HCT116 (cell line): ENCODE measurements at regions not wholly inside any gene's neighbourhood (a gene's known extent, or its start where the extent isn't known, plus 50 kb on each side); places are given as distances from the start of the nearest gene placed in this dataset.

ENCODE experiments used
- ATAC-seq: fragments of 200-7000 bp; cut with Tn5 transposase; 2 replicates; pipeline ENCODE4 v1.9.1; 2020; ENCODE audit warnings: mild to moderate bottlenecking, moderate library complexity
- BruUV-seq: library from RNA; stranded (reverse); fragments of 400-500 nt; replicated peaks from 2 replicates; lab custom pipeline; 2021; lab: Mats Ljungman, UMichigan
- CTCF ChIA-PET: fragments of 300-600 bp; sonication (Branson Sonifier 250); formaldehyde crosslinking; loops from one replicate; lab custom pipeline; 2021; ENCODE audit warnings: antibody characterized with exemption; lab: Charles Lee
- POLR2A ChIA-PET: fragments of 300-600, 350-600 bp; sonication (Branson Sonifier 250); formaldehyde crosslinking; loops from one replicate; lab custom pipeline; 2021; ENCODE audit warnings: antibody characterized with exemption; lab: Charles Lee
- RAD21 ChIA-PET, 2 experiments: fragments of 300-600 bp; sonication (Branson Sonifier 250); formaldehyde crosslinking; loops; one replicate each; lab custom pipeline; 2023; ENCODE audit warnings: low total read pairs in 2 of 2; ENCODE audit not compliant: uncharacterized antibody in 2 of 2, unreplicated experiment in 2 of 2, low non-redundant PET in 1 of 2; lab: Charles Lee
- DNase-seq: peaks from one replicate; pipeline ENCODE4 v3.0.0-alpha.2; 2010; ENCODE audit warnings: low read depth, low spot score
- H2AFZ ChIP-seq: fragments of 200-600 bp; shearing (Covaris generic), sonication (generic); 2 replicates; pipeline ENCODE4 v1.6.1; 2017; ENCODE audit warnings: low read depth, mixed run types, mixed read lengths, antibody characterized with exemption, low read length; ENCODE audit not compliant: poor library complexity, severe bottlenecking
- H3K27ac ChIP-seq: 2 replicates; pipeline ENCODE4 v1.5.1; 2012; ENCODE audit warnings: low read depth, low read length
- H3K27me3 ChIP-seq: fragments of 200-600 bp; sonication (generic); 2 replicates; pipeline ENCODE4 v1.6.1; 2016; ENCODE audit warnings: mixed run types, low read length, mixed read lengths; ENCODE audit not compliant: insufficient read depth
- H3K36me3 ChIP-seq, 2 experiments: fragments of 200-500 bp in 1 of 2; fragments of 200-600 bp in 1 of 2; sonication (Bioruptor generic) in 1 of 2; sonication (generic) in 1 of 2; 2 replicates each; pipeline versions ENCODE4 v1.5.1 to v1.6.1; 2014 to 2016; ENCODE audit warnings: low read length in 2 of 2, inconsistent platforms in 1 of 2, mixed read lengths in 1 of 2, mixed run types in 1 of 2; ENCODE audit not compliant: insufficient read depth in 2 of 2, control insufficient read depth in 1 of 2
- H3K4me1 ChIP-seq, 2 experiments: fragments of 200-600 bp in 1 of 2; sonication (generic) in 1 of 2; 2 replicates each; pipeline versions ENCODE4 v1.5.1 to v1.6.1; 2012 to 2017; ENCODE audit warnings: low read length in 2 of 2, inconsistent platforms in 1 of 2, mild to moderate bottlenecking in 1 of 2, mixed read lengths in 1 of 2, mixed run types in 1 of 2, moderate library complexity in 1 of 2; ENCODE audit not compliant: insufficient read depth in 2 of 2, control insufficient read depth in 1 of 2
- H3K4me2 ChIP-seq: fragments of 200-600 bp; sonication (generic); 2 replicates; pipeline ENCODE4 v1.6.1; 2017; ENCODE audit warnings: mixed run types, low read length, mixed read lengths
- H3K4me3 ChIP-seq, 2 experiments: fragments of 200-600 bp in 1 of 2; sonication (generic) in 1 of 2; replicated peaks in 1 of 2; 2 replicates each; pipeline ENCODE4 v1.5.1; 2011 to 2016; ENCODE audit warnings: low read length in 2 of 2, control low read depth in 1 of 2, low read depth in 1 of 2, mild to moderate bottlenecking in 1 of 2, mixed read lengths in 1 of 2, mixed run types in 1 of 2
- H3K79me2 ChIP-seq: fragments of 200-600 bp; sonication (generic); 2 replicates; pipeline ENCODE4 v1.6.1; 2017; ENCODE audit warnings: mild to moderate bottlenecking, mixed run types, low read length, moderate library complexity, mixed read lengths; ENCODE audit not compliant: insufficient read depth
- H3K9ac ChIP-seq: fragments of 200-600 bp; sonication (generic); 2 replicates; pipeline ENCODE4 v1.6.1; 2016; ENCODE audit warnings: low read length, mixed read lengths
- H3K9me2 ChIP-seq: fragments of 200-600 bp; sonication (generic), shearing (Covaris generic); 2 replicates; pipeline ENCODE4 v1.6.1; 2017; ENCODE audit warnings: mixed run types, mild to moderate bottlenecking, moderate library complexity; ENCODE audit not compliant: insufficient read depth
- H3K9me3 ChIP-seq, 2 experiments: fragments of 200-500 bp in 1 of 2; fragments of 200-600 bp in 1 of 2; sonication (Bioruptor generic) in 1 of 2; sonication (generic) in 1 of 2; 2 replicates each; pipeline ENCODE4 v1.6.1; 2014 to 2017; ENCODE audit warnings: low read length in 2 of 2, mixed read lengths in 2 of 2, inconsistent platforms in 1 of 2, low read depth in 1 of 2, mild to moderate bottlenecking in 1 of 2, mixed run types in 1 of 2, moderate library complexity in 1 of 2; ENCODE audit not compliant: control insufficient read depth in 1 of 2, insufficient read depth in 1 of 2
- H4K20me1 ChIP-seq: fragments of 200-600 bp; sonication (generic), shearing (Covaris generic); 2 replicates; pipeline ENCODE4 v1.6.1; 2017; ENCODE audit warnings: mixed run types, mild to moderate bottlenecking, moderate library complexity; ENCODE audit not compliant: insufficient read depth
- CEBPB ChIP-seq: IDR thresholded peaks from 2 replicates; pipeline ENCODE4 v1.6.1; 2012; ENCODE audit warnings: low read depth
- ELF1 ChIP-seq: IDR thresholded peaks from 2 replicates; pipeline ENCODE4 v1.6.1; 2012; ENCODE audit warnings: low read depth, borderline replicate concordance
- EZH2phosphoT487 ChIP-seq: fragments of 200-600 bp; IDR thresholded peaks from 2 replicates; pipeline ENCODE4 v1.6.1; 2018; ENCODE audit warnings: antibody characterized with exemption, borderline replicate concordance
- POLR2AphosphoS5 ChIP-seq: IDR thresholded peaks from 2 replicates; pipeline ENCODE4 v1.6.1; 2011; ENCODE audit warnings: mild to moderate bottlenecking, low read depth, low read length, moderate library complexity
- YY1 ChIP-seq: IDR thresholded peaks from 2 replicates; pipeline ENCODE4 v1.6.1; 2011; ENCODE audit warnings: low read length, low read depth, moderate library complexity, mild to moderate bottlenecking; ENCODE audit not compliant: insufficient replicate concordance; ENCODE audit errors: extremely low read depth
- ZFX ChIP-seq: fragments of 450-650 bp; IDR thresholded peaks from 2 replicates; pipeline ENCODE4 v1.6.1; 2017
- intact Hi-C: fragments of 100-400 bp; cut with micrococcal nuclease; formaldehyde crosslinking; loops from 2 replicates; pipeline ENCODE4 v1.10.0; 2022

- POLR2A ChIA-PET: no interaction called here
- no peaks in the 10 kb centered on the region for H3K79me2 ChIP-seq
- H3K27me3 ChIP-seq: no peaks in the 10 kb centered on the region; the same call in 1 of the 2 replicates
- H2AFZ ChIP-seq: no peak overlapping the region
- H3K9me3 ChIP-seq: no peaks in the 10 kb centered on the region
- intact Hi-C loops: no loop called here
- H3K4me1 ChIP-seq: no peaks in the 10 kb centered on the region
- no peaks in the 10 kb centered on the region for H3K36me3 ChIP-seq
- H3K27ac ChIP-seq: no peak overlapping the region
- H4K20me1 ChIP-seq: no peaks in the 10 kb centered on the region
- CTCF ChIA-PET: no interaction called here
- no TSS peak for BruUV-seq
- H3K4me3 ChIP-seq: no peak overlapping the region
- ATAC-seq (no peak), DNase-seq (no peak)
- H3K4me2 ChIP-seq: no peak overlapping the region
- no peak overlapping the region for H3K9ac ChIP-seq
- no peaks in the 10 kb centered on the region for H3K9me2 ChIP-seq
- TF ChIP-seq EZH2phosphoT487 (no peak), CEBPB (no peak)
- RAD21 ChIA-PET: no interaction called here
Observed at GRCh38 chr3:194755671-194756459, 70.2 kb downstream of the FAM43A start.

GRCh38 chr3:194756460-194756779 lies 70.7 kb downstream of the FAM43A start:
- DNase-seq: no peak
- Histone ChIP-seq H3K27me3 (no peaks in the 10 kb centered on the region; the same call in 1 of the 2 replicates), H3K36me3 (no peaks in the 10 kb centered on the region), H3K4me2 (no peak overlapping the region), H3K79me2 (no peaks in the 10 kb centered on the region), H3K9ac (no peak overlapping the region), H3K9me2 (no peaks in the 10 kb centered on the region), H3K4me3 (no peak overlapping the region), H3K4me1 (no peaks in the 10 kb centered on the region), H4K20me1 (no peaks in the 10 kb centered on the region), H2AFZ (no peak overlapping the region), H3K9me3 (no peaks in the 10 kb centered on the region), H3K27ac (no peak overlapping the region)
- ChIA-PET CTCF (no interaction called here), POLR2A (no interaction called here), RAD21 (no interaction called here)
- TF ChIP-seq ZFX (no peak), POLR2AphosphoS5 (no peak), CEBPB (no peak), ELF1 (no peak), YY1 (no peak)
- intact Hi-C loops: no loop called here
- ATAC-seq: no peak
- BruUV-seq: no TSS peak
